GM18499 (cell line): ENCODE measurements at regions not wholly inside any gene's neighbourhood (a gene's known extent, or its start where the extent isn't known, plus 50 kb on each side); places are given as distances from the start of the nearest gene placed in this dataset.

Source experiments
- ATAC-seq: cut with Tn5 transposase; IDR thresholded peaks from one replicate; pipeline ENCODE4 v1.9.1; 2021; ENCODE audit warnings: moderate number of reproducible peaks; ENCODE audit not compliant: insufficient read depth, unreplicated experiment

- no peak for ATAC-seq
Measured at GRCh38 chr5:18968966-18969365, 1019.0 kb downstream of the CDH18 start.

GRCh38 chr5:18970000-18970399, 1018.0 kb downstream of the CDH18 start:
- no peak for ATAC-seq

- no peak for ATAC-seq
Measured at GRCh38 chr5:18972177-18972576, 1015.8 kb downstream of the CDH18 start.

GRCh38 chr5:18975624-18976023, 1012.4 kb downstream of the CDH18 start:
- no peak for ATAC-seq

- ATAC-seq: no peak
Measured at GRCh38 chr5:18977880-18978279, 1010.1 kb downstream of the CDH18 start.

GRCh38 chr5:18984559-18985080, 1003.4 kb downstream of the CDH18 start:
- ATAC-seq: no peak

GRCh38 chr5:18985171-18985758, 1002.7 kb downstream of the CDH18 start:
- ATAC-seq: no peak

- ATAC-seq: no peak
Measured at GRCh38 chr5:18987101-18987500, 1000.9 kb downstream of the CDH18 start.

- ATAC-seq: no peak
Measured at GRCh38 chr5:18990852-18991251, 997.1 kb downstream of the CDH18 start.

- no peak for ATAC-seq
Measured at GRCh38 chr5:18992264-18992663, 995.7 kb downstream of the CDH18 start.

- no peak for ATAC-seq
Measured at GRCh38 chr5:18999478-18999877, 988.5 kb downstream of the CDH18 start.

- no peak for ATAC-seq
Measured at GRCh38 chr5:19001054-19001453, 986.9 kb downstream of the CDH18 start.

- ATAC-seq: no peak
Measured at GRCh38 chr5:19001539-19001938, 986.5 kb downstream of the CDH18 start.

- no peak for ATAC-seq
Measured at GRCh38 chr5:19002111-19002510, 985.9 kb downstream of the CDH18 start.

GRCh38 chr5:19018822-19019221, 969.2 kb downstream of the CDH18 start:
- no peak for ATAC-seq

GRCh38 chr5:19031491-19031890, 956.5 kb downstream of the CDH18 start:
- no peak for ATAC-seq

GRCh38 chr5:19035816-19036215, 952.2 kb downstream of the CDH18 start:
- ATAC-seq: no peak

- no peak for ATAC-seq
Measured at GRCh38 chr5:19042106-19042505, 945.9 kb downstream of the CDH18 start.

GRCh38 chr5:19044311-19044710, 943.7 kb downstream of the CDH18 start:
- ATAC-seq: no peak

- no peak for ATAC-seq
Measured at GRCh38 chr5:19044931-19045695, 942.9 kb downstream of the CDH18 start.

GRCh38 chr5:19047277-19047676, 940.7 kb downstream of the CDH18 start:
- ATAC-seq: no peak

GRCh38 chr5:19048726-19049125, 939.3 kb downstream of the CDH18 start:
- no peak for ATAC-seq
